ENCODE measurements at regions not wholly inside any gene's neighbourhood (a gene's known extent, or its start where the extent isn't known, plus 50 kb on each side); places are given as distances from the start of the nearest gene placed in this dataset.
"Not testable (repeated sequence)": the region's sequence is repeated elsewhere in the genome, so short reads cannot be mapped to it uniquely, and the experiment has no call there.

GRCh38 chr6:105874835-105875626 lies 211.1 kb upstream of the PRDM1 start:
- no peak for DNase-seq

DNA sequence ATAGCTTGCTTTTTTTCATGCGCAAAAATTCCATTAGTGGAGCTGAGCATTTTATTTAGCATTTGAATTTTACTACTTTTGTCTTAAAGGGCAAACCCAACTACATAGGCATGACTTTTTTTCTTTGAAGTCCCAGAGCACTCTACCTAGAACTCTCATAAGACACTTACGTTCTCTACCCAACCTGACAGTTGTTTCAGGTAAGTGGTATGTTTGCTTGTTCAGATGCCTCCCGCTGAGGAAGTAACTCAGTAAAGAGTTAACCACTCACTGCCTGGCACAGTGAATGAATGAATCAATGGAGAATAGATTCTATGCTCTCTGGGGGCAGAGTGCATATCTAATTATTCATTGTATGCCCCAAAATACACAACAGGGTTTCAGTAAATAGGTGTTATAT lies 212.3 kb upstream of the PRDM1 start:
- no peak for DNase-seq

GRCh38 chr6:105873211-105873704 lies 212.9 kb upstream of the PRDM1 start:
- no peak for DNase-seq

- DNase-seq: no peak
Measured at GRCh38 chr6:105872249-105872648, 213.9 kb upstream of the PRDM1 start.

DNA sequence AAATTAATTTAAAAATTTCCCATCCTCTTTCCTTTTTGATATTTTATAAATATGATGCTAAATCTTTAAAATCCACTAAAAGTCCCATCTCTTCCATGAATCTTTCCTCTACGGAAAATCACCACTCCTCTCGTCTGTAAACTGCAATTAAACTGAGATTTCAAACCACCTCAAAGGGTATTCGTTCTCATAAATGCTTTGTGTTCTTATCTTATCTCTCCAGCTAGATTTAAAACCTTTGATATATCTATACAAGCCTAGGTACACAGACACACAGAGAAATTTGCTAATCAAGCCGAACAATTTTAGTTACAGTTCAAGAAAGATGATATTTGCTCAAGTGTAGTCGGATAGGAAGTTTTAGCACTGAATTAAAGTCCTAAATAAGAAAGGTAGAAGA lies 214.6 kb upstream of the PRDM1 start:
- no peak for DNase-seq

DNA sequence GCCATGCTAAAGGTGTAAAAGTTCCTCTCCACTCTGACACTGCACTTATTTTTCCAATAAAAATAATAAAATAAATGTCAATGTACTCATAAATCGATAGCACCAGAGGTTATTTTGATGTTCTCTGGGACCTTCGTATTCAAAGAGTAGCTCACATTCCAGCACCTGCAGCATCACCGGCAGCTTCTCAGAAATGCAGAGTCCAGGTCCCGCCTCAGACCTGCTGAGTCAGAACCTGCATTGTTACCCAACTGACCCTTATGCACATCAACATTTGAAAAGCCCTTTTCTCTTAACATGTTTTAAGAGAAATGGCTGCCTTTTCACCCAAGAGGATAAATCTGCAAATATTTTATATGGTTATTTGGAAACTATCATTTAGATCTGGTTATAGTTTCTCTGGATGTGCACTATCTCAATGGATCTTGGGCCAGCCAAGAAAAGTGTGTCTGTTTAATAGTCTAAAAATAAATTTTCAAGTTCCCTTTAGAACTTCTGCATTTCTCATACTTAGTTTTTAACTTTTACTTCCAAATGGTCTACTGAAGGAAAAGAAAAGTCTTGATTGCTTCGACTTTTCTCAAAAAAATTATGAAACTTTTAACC lies 216.2 kb upstream of the PRDM1 start:
- DNase-seq: no peak

DNA sequence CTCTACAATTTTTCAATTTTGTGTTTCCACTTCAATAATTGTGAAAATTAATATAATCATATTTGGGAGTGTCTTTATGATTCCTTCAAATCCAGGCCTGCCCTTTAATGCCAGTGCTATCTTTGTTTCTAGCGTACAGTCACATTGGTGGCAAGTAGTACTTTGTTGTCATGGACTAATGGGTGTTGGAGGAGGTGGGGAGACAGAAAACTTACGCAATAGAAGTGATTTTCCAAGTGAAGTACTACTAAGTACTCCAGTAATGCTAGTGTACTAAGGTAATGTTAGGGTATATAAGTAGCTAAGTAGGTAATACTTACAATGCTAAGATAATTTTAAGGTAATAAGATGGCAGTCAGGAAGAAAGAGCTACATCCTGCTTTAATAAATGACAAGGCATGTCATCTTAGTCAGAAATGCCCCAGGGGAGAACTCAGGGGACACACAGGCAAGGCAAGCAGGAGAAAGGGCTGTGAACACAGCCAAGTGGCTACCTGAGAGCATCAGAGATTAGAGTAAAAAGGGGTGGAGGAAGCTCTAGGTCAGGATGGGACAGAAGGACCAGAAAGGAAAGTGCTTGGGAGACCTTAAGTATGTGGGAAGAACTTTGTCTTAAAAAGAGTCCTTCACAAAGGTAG lies 217.2 kb upstream of the PRDM1 start:
- no peak for DNase-seq

- DNase-seq: no peak
Measured at GRCh38 chr6:105867821-105868220, 218.3 kb upstream of the PRDM1 start.

DNA sequence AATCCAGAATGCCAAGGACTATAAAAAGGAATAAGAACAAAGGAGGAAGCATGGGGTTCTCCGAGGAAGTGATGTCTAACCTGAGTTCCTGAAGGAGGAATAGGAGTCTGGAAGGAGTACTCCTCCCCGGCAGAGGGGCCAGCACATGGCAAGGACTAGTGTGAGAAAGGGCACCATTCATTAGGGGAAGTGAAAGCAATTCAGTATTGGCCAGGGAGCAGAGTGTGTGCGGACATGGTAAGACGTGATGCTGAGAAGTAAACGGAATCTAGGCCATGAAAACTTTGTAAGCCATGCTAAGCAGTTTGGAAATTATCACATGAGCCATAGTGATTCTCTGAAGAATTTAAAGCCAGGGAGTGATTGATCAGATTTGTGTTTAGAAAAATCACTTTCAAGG lies 218.9 kb upstream of the PRDM1 start:
- DNase-seq: no peak

GRCh38 chr6:105862936-105863607 lies 223.1 kb upstream of the PRDM1 start:
- DNase-seq: no peak

- not testable (repeated sequence) for DNase-seq
Measured at GRCh38 chr6:105860927-105861326, 225.2 kb upstream of the PRDM1 start.

- DNase-seq: no peak
Measured at GRCh38 chr6:105859457-105859856, 226.7 kb upstream of the PRDM1 start.

- DNase-seq: not testable (repeated sequence)
Measured at GRCh38 chr6:105858639-105859038, 227.5 kb upstream of the PRDM1 start.

DNA sequence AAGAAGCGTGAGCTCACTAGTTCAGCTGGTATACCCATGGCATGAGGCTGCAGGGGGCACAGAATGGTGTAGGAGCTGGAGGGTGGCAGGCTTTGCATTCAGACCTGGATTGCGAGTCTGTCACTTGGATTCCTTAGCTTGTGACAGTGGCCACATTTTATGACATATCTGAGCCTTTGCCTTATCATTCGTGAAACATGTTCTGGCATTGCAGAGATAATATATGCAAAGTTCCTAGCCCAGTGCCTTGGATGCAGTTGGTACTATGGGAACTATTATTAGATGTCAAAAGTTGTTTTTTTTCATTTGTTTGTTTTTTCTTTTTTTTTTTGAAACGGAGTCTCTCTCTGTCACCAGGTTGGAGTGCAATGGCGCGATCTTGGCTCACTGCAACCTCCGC lies 230.7 kb upstream of the PRDM1 start:
- no peak for DNase-seq

DNA sequence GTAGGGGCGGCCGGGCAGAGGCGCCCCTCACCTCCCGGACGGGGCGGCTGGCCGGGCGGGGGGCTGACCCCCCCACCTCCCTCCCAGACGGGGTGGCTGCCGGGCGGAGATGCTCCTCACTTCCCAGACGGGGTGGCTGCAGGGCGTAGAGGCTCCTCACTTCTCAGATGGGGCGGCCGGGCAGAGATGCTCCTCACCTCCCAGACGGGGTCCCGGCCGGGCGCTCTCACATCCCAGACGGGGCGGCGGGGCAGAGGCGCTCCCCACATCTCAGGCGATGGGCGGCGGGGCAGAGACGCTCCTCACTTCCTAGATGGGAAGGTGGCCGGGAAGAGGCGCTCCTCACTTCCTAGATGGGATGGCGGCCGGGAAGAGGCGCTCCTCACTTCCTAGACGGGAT lies 232.2 kb upstream of the PRDM1 start:
- DNase-seq: not testable (repeated sequence)

DNA sequence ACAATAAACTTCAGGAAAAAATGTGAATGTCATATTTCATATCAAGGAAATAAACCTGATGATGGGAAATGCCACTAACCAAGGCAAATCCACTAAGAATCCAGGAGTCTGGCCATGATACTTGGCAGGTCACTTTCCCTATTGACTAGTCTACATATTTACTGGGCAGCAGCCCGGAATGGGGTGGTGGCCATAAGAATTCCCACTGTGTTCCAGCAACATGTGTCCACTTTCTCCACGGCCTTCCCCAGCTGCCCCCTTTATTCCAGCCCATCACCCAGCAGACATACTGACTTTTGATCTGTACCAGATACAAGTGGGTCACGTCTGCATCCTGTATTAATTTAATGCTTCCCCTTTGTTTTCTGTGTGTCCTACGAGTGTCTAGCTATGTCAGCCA lies 234.5 kb upstream of the PRDM1 start:
- DNase-seq: no peak

DNA sequence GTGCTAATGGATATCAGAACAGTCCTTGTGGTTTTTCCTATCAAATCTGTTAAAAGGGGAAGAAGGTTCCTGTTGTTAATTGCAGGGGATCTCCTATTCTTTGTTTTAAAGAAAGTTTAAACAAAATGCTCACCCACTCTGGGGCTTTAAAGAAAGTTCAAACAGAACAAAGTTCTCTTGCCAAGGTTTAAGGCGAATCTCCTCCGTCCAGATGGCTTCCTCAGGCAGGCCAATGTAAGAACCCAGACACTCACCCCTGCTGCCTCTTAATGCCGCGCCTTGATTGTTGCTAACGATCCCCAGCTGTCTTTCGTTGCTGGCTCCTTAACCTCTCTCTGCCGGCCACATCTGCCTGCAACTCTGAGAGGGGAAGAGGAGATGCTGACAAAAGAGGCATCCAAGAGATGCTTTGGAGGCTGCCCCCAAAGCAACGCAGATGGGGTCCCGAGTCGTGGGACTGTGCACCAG lies 235.0 kb upstream of the PRDM1 start:
- no peak for DNase-seq

- DNase-seq: no peak
Measured at GRCh38 chr6:105850261-105851112, 235.6 kb upstream of the PRDM1 start.

DNA sequence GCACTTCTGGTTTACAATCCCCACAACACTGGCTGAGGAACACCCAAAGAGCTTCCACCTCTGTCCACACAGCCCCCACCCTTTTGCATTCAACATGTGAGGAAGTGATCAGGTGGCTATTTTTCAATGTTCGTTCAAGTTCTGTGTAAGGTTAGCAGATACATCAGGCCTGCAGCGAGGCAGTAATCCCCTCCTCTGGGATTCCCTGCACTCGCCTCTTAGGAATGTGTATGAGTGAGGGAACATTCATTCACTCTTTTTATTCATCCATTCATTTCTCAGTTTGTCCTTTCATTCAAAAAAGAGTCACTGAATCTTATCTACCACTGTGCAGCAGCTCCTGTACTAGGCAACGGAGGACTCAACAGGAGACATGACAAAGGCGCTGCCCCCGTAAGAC lies 236.4 kb upstream of the PRDM1 start:
- no peak for DNase-seq

DNA sequence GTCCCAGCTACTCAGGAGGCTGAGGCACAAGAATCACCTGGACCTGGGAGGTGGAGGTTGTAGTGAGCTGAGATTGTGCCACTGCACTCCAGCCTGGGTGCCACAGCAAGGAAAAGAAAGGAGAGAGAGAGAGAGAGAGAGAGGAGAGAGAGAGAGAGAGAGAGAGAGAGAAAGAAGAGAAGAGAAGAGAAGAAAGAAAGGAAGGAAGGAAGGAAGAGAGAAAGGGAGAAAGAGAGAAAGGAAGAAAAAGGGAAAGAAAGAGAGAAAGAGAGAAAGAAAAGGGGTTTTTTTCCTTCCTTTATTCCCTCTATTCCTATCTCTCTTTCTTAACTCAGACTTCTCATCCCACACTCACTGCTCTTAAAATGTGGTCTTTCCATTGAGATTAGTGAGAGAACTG lies 238.7 kb upstream of the PRDM1 start:
- DNase-seq: no peak

DNA sequence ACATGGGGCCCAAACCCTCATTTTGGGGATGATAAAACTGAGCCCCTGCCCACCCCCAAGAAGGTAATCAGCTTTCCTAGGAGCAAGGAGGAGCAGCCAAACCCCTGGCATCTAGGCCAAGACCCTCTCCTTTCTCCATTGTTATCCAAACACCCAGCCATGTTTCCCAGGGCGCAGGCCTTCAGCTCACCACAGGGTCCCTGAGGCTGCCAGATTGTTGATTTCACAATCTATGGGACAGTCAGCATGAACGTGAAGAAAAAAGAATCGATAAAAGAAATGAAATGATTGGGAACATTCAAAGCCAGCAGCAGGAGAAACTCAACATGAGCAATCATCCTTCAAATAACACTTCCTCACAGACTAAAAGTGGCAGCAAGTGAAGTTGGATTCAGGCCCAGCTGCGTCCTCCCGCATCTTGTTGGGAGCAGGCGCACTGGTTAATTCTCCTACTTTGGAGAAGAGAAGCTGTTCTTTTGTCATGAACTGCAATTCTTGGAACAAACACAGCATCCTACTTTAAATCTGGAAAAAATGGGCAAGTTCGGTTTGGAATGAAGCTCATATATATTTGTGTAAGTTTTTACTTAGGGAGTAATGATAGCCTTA lies 241.8 kb upstream of the PRDM1 start:
- DNase-seq: no peak

- DNase-seq: no peak
Measured at GRCh38 chr6:105839266-105839665, 246.9 kb upstream of the PRDM1 start.

Data from CD4-positive, alpha-beta T cell treated with Interleukin-6 for 4 hours (primary cell).